ENCODE measurements at regions not wholly inside any gene's neighbourhood (a gene's known extent, or its start where the extent isn't known, plus 50 kb on each side); places are given as distances from the start of the nearest gene placed in this dataset.
A peak's percentile ranks its signal among the peaks of the same experiment; 100 is the strongest.

DNA sequence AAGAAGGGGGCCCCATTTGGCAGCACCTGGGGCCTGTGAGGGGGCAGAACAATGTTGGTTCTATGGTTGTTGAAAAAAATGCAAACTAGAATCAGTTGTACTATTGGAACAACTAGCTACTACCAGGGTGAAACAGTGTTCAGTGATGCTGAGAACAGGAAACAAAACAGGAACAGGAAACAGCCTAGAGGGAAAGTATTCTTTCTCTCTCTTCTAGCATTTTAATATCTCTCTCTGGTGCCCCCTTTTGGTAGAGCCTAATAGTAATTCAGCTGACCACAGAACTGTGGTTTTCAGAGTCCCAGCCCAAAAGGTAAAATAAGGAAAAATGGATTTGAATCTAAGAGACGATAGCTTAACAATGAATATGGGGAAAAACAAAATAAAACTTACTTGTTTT is 138.0 kb upstream of the KCNN2 start:
- no peak overlapping the region for H2AFZ ChIP-seq (ENCODE audit: low read length)
- H3K4me1 ChIP-seq (ENCODE audit: insufficient read depth, low read length, severe bottlenecking), result no peaks in the 10 kb centered on the region
- H3K4me2 ChIP-seq (ENCODE audit: low read length), result no peak overlapping the region
- no peaks in the 10 kb centered on the region for H3F3A ChIP-seq (ENCODE audit: insufficient read depth, low read length)
- no peak overlapping the region for H3K27ac ChIP-seq (ENCODE audit: low read depth, low read length, poor library complexity, severe bottlenecking)
- H3K9ac ChIP-seq (ENCODE audit: low read length), result no peak overlapping the region
- H3K9me3 ChIP-seq (ENCODE audit: low read length), result no peaks in the 10 kb centered on the region
- no peaks in the 10 kb centered on the region for H3K36me3 ChIP-seq (ENCODE audit: insufficient read depth, low read length)
- H3K27me3 ChIP-seq (ENCODE audit: insufficient read depth, low read length), result no peaks in the 10 kb centered on the region
- H3K79me2 ChIP-seq (ENCODE audit: insufficient read depth, low read length), result no peaks in the 10 kb centered on the region
- no peak overlapping the region for H3K4me3 ChIP-seq (ENCODE audit: low read depth, low read length, poor library complexity, severe bottlenecking)
- no peaks in the 10 kb centered on the region for H4K20me1 ChIP-seq (ENCODE audit: insufficient read depth, low read length)
- TF ChIP-seq EZH2 (IDR thresholded peaks at IDR 0.05; ENCODE audit: borderline replicate concordance, low read length), result no peak
- TF ChIP-seq, protein P1, sequence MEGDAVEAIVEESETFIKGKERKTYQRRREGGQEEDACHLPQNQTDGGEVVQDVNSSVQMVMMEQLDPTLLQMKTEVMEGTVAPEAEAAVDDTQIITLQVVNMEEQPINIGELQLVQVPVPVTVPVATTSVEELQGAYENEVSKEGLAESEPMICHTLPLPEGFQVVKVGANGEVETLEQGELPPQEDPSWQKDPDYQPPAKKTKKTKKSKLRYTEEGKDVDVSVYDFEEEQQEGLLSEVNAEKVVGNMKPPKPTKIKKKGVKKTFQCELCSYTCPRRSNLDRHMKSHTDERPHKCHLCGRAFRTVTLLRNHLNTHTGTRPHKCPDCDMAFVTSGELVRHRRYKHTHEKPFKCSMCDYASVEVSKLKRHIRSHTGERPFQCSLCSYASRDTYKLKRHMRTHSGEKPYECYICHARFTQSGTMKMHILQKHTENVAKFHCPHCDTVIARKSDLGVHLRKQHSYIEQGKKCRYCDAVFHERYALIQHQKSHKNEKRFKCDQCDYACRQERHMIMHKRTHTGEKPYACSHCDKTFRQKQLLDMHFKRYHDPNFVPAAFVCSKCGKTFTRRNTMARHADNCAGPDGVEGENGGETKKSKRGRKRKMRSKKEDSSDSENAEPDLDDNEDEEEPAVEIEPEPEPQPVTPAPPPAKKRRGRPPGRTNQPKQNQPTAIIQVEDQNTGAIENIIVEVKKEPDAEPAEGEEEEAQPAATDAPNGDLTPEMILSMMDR (IDR thresholded peaks at IDR 0.05; ENCODE audit: low read length), result peak; percentile 62
- H3K9me2 ChIP-seq (ENCODE audit: low read depth, low read length), result no peaks in the 10 kb centered on the region

GRCh38 chr5:114237766-114238165 is 124.1 kb upstream of the KCNN2 start:
- Histone ChIP-seq H3K4me2 (ENCODE audit: low read length) (no peak overlapping the region), H3K4me1 (ENCODE audit: insufficient read depth, low read length, severe bottlenecking) (no peaks in the 10 kb centered on the region), H3K79me2 (ENCODE audit: insufficient read depth, low read length) (no peaks in the 10 kb centered on the region), H2AFZ (ENCODE audit: low read length) (no peak overlapping the region), H3F3A (ENCODE audit: insufficient read depth, low read length) (no peaks in the 10 kb centered on the region), H3K9ac (ENCODE audit: low read length) (no peak overlapping the region), H3K4me3 (ENCODE audit: low read depth, low read length, poor library complexity, severe bottlenecking) (no peak overlapping the region), H3K27me3 (ENCODE audit: insufficient read depth, low read length) (no peaks in the 10 kb centered on the region), H3K36me3 (ENCODE audit: insufficient read depth, low read length) (no peaks in the 10 kb centered on the region), H3K9me3 (ENCODE audit: low read length) (no peaks in the 10 kb centered on the region), H4K20me1 (ENCODE audit: insufficient read depth, low read length) (no peaks in the 10 kb centered on the region), H3K27ac (ENCODE audit: low read depth, low read length, poor library complexity, severe bottlenecking) (no peak overlapping the region), H3K9me2 (ENCODE audit: low read depth, low read length) (no peaks in the 10 kb centered on the region)
- TF ChIP-seq, protein P1 (IDR thresholded peaks at IDR 0.05; ENCODE audit: low read length), result no peak
- TF ChIP-seq EZH2 (IDR thresholded peaks at IDR 0.05; ENCODE audit: borderline replicate concordance, low read length), result no peak

- Histone ChIP-seq H4K20me1 (ENCODE audit: insufficient read depth, low read length) (no peaks in the 10 kb centered on the region), H3K36me3 (ENCODE audit: insufficient read depth, low read length) (no peaks in the 10 kb centered on the region), H3K27me3 (ENCODE audit: insufficient read depth, low read length) (no peaks in the 10 kb centered on the region), H3F3A (ENCODE audit: insufficient read depth, low read length) (no peaks in the 10 kb centered on the region), H3K9me2 (ENCODE audit: low read depth, low read length) (no peaks in the 10 kb centered on the region), H3K4me3 (ENCODE audit: low read depth, low read length, poor library complexity, severe bottlenecking) (no peak overlapping the region), H3K4me2 (ENCODE audit: low read length) (no peak overlapping the region), H3K9ac (ENCODE audit: low read length) (no peak overlapping the region), H3K9me3 (ENCODE audit: low read length) (no peaks in the 10 kb centered on the region), H2AFZ (ENCODE audit: low read length) (no peak overlapping the region), H3K79me2 (ENCODE audit: insufficient read depth, low read length) (no peaks in the 10 kb centered on the region), H3K4me1 (ENCODE audit: insufficient read depth, low read length, severe bottlenecking) (no peaks in the 10 kb centered on the region), H3K27ac (ENCODE audit: low read depth, low read length, poor library complexity, severe bottlenecking) (no peak overlapping the region)
- no peak for TF ChIP-seq EZH2 (IDR thresholded peaks at IDR 0.05; ENCODE audit: borderline replicate concordance, low read length)
- TF ChIP-seq, protein P1 (IDR thresholded peaks at IDR 0.05; ENCODE audit: low read length), result no peak
Observed at GRCh38 chr5:114238771-114239313, 123.0 kb upstream of the KCNN2 start.
